GM12891 (cell line): ENCODE measurements at regions not wholly inside any gene's neighbourhood (a gene's known extent, or its start where the extent isn't known, plus 50 kb on each side); places are given as distances from the start of the nearest gene placed in this dataset.

Source experiments
- DNase-seq: peaks from one replicate; pipeline ENCODE4 v3.0.0; 2011; ENCODE audit warnings: low spot score; ENCODE audit not compliant: insufficient read length
- FAIRE-seq: peaks from 2 replicates; lab custom pipeline; 2011; peaks lifted over from hg19 to GRCh38; lab: Jason Lieb, UNC
- PAX5 ChIP-seq: IDR thresholded peaks from 2 replicates; pipeline ENCODE4 v1.6.1; 2011; ENCODE audit warnings: low read length, moderate library complexity, mild to moderate bottlenecking; ENCODE audit not compliant: insufficient read depth, severe bottlenecking
- POLR2A ChIP-seq: IDR thresholded peaks from 2 replicates; pipeline ENCODE4 v1.6.1; 2011; ENCODE audit warnings: low read depth, low read length, control low read depth
- POLR2AphosphoS5 ChIP-seq: IDR thresholded peaks from 2 replicates; pipeline ENCODE4 v1.6.1; 2011; ENCODE audit warnings: low read depth, low read length, control low read depth
- POU2F2 ChIP-seq: IDR thresholded peaks from 2 replicates; pipeline ENCODE4 v1.6.1; 2011; ENCODE audit warnings: low read depth, mild to moderate bottlenecking, control low read depth, low read length, moderate library complexity
- SPI1 ChIP-seq: IDR thresholded peaks from 2 replicates; pipeline ENCODE4 v1.6.1; 2011; ENCODE audit warnings: low read depth, low read length, control low read depth
- TAF1 ChIP-seq: IDR thresholded peaks from 2 replicates; pipeline ENCODE4 v1.6.1; 2011; ENCODE audit warnings: low read depth, low read length, control low read depth

DNA sequence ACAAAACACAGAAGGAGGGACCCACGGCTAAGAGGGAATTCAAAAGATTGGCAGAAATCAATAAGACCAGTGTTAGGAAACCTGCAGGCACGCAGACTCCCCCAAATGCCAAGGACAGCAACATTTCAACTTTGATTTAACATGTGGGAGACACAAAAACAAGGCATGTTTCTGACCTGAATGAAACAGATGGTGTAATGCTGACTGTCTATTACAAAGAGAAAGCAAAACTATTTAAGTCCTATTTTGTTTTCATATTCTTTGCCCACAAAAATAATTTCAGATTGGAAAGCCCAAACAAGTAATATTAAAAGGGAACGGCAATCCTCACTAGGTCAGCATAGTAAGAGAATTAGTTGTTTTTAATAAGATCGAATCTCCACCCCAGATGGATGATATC, 107.9 kb downstream of the S1PR1 start:
- TF ChIP-seq TAF1 (no peak), POU2F2 (no peak), POLR2AphosphoS5 (no peak)
- FAIRE-seq (peak; percentile 75), DNase-seq (no peak)

DNA sequence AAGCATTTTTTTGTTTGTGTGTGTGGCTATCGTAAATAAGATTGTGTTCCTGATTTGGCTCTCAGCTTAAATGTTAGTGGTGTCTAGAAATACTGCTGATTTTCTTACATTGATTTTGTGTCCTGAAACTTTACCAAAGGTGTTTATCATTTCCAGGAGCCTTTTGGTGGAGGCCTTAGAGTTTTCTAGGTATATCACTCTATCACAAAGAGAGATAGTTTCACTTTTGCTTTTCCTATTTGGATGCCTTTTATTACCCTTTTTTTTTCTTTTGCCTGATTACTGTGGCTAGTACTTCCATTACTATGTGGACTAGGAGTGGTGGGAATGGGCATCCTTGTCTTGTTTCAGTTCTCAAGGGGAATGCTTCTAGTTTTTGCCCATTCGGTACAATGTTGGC, 109.6 kb downstream of the S1PR1 start:
- no peak for TF ChIP-seq SPI1
- no peak for TF ChIP-seq POU2F2
- no peak for TF ChIP-seq POLR2AphosphoS5
- no peak for TF ChIP-seq TAF1
- no peak for TF ChIP-seq POLR2A
- TF ChIP-seq PAX5, result no peak
- DNase-seq (no peak), FAIRE-seq (no peak)

DNA sequence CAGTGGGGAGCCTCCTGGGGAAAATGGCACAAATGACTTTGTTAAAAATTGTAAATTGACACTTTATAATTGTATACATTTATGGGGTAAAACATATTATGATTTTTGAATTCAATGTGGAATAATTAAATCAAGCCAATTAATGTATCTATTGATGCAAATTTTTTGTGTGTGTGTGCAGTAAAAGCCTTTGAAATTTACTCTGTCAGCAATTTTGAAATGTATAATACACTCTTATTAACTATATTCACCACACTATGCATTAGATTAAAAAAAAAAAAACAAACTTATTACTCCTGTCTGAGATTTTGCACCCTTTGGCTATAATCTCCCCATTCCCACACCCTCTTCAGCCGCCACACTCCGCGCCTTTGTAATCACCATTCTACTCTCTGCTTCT, 119.2 kb downstream of the S1PR1 start:
- no peak for TF ChIP-seq TAF1
- no peak for TF ChIP-seq POLR2A
- TF ChIP-seq POLR2AphosphoS5, result no peak
- no peak for TF ChIP-seq PAX5
- TF ChIP-seq SPI1, result no peak
- no peak for TF ChIP-seq POU2F2
- no peak for FAIRE-seq
- no peak for DNase-seq

DNA sequence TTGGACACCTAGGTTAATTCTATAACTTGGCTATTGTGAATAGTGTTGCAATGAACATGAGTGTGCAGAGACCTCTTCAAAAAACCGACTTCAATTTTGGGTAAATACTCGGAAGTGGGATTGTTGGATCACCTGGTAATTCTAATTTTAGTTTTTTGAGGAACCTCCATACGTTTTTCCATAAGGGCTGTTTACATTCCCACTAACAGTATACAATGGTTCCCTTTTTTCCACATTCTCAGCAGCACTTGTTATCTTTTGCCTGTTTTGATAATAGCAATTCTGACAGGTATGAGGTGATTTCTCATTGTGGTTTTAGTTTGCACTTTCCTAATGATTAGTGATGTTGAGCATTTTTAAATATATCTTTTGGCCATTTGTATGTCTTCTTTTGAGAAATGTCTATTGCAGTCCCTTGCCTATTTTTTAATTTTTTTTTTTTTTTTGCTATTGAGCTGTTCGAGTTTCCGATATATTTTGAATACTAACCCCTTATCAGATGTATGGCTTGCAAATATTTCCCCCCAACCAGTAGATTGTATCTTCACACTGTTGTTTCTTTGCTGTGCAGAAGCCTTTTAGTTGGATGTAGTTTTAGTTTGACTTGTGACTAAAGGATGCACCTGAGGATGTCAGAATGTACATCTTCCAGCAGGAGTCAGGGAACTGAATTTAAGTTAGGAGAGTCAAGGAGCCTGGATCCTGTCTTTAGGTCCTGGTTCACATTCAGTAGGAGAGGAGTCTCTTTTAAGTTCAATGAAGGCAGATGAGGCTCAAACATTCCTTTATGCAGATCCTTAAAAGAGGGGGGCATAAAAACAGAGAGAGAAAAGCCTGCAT, 120.0 kb downstream of the S1PR1 start:
- TF ChIP-seq POLR2AphosphoS5, result no peak
- TF ChIP-seq TAF1, result no peak
- no peak for TF ChIP-seq POLR2A
- TF ChIP-seq POU2F2, result no peak
- no peak for TF ChIP-seq PAX5
- no peak for TF ChIP-seq SPI1
- no peak for DNase-seq
- no peak for FAIRE-seq

DNA sequence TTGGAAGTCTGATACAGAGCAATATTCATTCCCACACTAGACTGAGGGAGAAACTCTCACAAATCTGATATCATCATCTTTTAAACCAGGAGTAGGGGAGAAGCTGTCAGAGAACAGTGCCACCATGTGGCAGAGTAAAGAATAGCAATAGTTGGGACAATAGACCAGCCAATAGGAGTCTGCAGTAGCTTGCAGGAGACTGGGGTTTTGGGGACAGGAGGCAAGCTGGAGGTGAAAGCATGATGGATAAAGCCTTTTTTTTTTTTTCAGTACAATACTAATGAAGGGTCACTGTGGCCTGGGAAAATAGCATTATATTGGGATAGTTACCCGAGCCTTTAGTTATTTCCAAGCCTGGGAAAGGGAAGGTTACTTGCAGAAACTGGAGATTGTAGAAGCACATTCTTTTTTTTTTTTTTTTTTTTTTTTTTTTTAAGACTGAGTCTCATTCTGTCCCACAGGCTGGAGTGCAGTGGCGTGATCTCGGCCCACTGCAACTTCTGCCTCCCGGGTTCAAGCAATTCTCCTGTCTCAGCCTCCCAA, 120.7 kb downstream of the S1PR1 start:
- peak; percentile 28 for DNase-seq
- peak; percentile 91 for FAIRE-seq
- TF ChIP-seq POU2F2 (no peak), POLR2A (no peak), PAX5 (no peak), SPI1 (no peak), POLR2AphosphoS5 (no peak)

DNA sequence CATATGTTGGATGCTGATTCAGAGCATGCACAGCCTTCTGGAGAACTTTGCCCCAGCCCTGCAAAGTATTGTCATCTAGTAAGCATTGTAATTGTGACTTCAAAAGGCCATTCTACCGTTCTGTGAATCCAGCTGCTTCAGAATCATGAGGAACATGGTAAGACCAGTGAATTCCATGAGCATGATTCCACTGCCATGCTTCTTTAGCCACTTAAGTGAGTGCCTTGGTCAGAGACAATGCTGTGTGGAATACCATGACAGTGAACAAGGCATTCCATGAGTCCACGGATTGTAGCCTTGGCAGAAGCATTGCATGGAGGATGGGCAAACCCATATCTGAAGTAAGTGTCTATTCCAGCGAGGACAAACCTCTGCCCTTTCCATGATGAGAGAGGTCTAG, 123.7 kb downstream of the S1PR1 start:
- DNase-seq (no peak), FAIRE-seq (no peak)
- no peak for TF ChIP-seq TAF1
- no peak for TF ChIP-seq SPI1
- TF ChIP-seq POU2F2, result no peak
- TF ChIP-seq POLR2AphosphoS5, result no peak
- no peak for TF ChIP-seq PAX5
- no peak for TF ChIP-seq POLR2A

DNA sequence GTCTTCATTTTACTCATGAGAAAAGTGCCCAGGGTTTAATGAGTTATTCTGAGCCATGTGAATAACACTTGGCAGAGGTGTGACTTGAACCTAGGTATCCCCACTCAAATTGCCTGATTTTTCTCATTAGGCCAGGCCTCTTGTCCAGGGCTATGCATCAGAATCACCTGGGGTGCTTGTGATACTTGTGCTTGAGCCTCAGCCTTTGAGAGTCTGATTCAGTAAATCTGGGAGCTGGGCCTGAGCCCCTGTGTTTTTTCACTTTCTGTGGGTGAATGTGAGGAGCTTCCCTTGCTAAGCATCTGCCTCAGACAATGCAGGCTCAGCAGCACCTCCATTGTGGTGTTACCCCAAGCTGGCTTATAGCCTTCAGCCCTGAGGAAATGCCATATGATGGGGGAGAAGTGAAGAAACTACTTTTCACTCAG, 127.1 kb downstream of the S1PR1 start:
- no peak for DNase-seq
- TF ChIP-seq TAF1 (no peak), SPI1 (no peak), POLR2AphosphoS5 (no peak), POLR2A (no peak), POU2F2 (no peak), PAX5 (no peak)
- peak; percentile 86 for FAIRE-seq

DNA sequence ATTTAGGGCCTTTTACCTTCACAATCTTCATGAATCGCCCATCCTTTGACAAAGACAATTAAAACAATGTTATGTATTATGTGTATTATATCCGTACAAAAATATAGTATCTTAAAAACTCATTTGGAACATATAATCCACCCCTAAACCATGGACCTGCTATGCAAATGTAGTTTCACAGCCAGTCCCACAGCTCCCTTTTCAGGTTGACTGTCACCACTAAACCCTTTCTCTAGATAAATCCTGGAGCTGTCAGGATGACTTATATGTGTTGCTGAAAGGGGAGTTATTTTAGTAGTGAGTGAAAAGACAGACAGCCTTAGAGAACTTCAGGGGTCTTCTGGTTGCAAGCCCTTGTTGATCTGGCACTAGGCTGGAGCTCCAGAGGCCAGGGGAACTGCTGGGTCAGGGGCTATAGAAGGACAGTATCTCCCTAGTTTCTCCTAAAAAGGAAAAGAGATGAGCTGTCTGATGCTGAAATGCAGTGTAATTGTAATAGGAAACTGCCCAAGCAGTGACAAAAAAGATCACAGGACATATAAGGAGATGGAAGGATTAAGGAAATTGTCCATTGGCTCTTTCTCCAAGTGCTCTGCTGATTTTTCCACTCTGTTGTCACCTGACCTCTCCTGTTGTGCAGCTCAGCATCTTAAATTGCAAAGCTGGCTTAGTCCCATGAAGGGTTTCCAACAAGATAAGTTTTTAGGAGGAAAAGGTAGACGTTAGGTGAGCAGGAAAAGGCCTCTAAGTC, 127.7 kb downstream of the S1PR1 start:
- no peak for TF ChIP-seq SPI1
- TF ChIP-seq POU2F2, result 0 out of 2 replicates have a peak, but pooled peaks have one; percentile 54
- TF ChIP-seq POLR2A, result no peak
- DNase-seq (no peak), FAIRE-seq (peak; percentile 68)

DNA sequence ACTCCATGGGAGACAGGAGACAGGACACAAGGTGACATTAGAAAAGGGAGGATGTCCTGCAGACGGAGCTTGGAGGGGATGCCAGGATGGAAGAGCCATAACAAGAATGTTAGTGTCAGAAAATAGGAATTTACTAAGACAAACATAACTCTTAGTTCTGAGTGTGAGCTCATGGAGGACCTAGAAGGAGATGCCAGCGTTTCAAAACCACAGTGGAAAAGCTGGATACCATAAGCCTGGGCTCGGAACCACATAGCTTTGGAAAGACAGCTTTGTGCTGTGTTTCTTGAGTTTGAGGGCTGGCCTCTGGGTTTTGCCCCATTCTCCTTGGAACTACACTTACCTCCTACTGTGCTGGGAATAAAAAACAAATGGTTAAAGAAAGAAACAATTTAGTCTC, 128.4 kb downstream of the S1PR1 start:
- TF ChIP-seq POU2F2, result no peak
- no peak for TF ChIP-seq PAX5
- TF ChIP-seq POLR2A, result no peak
- TF ChIP-seq POLR2AphosphoS5, result no peak
- FAIRE-seq, result peak; percentile 54
- DNase-seq, result no peak
